Left ventricle myocardium inferior (tissue), 1 donor: ENCODE measurements at regions not wholly inside any gene's neighbourhood (a gene's known extent, or its start where the extent isn't known, plus 50 kb on each side); places are given as distances from the start of the nearest gene placed in this dataset.

Source experiments
- DNase-seq: peaks from one replicate; pipeline ENCODE4 v3.0.0-alpha.2; 2020
- H3K27ac ChIP-seq: fragments of 200-600 bp; replicated peaks from 2 replicates; pipeline ENCODE4 v1.8.0; 2021
- H3K27me3 ChIP-seq: fragments of 200-600 bp; 2 replicates; pipeline ENCODE4 v1.8.0; 2021; ENCODE audit warnings: low read depth
- H3K36me3 ChIP-seq: fragments of 200-600 bp; 2 replicates; pipeline ENCODE4 v1.8.0; 2021
- H3K4me1 ChIP-seq: fragments of 200-600 bp; 2 replicates; pipeline ENCODE4 v1.8.0; 2021
- H3K4me3 ChIP-seq: fragments of 200-600 bp; 2 replicates; pipeline ENCODE4 v1.8.0; 2021; ENCODE audit warnings: mild to moderate bottlenecking, moderate library complexity
- H3K9me3 ChIP-seq: fragments of 200-600 bp; replicated peaks from 2 replicates; pipeline ENCODE4 v1.8.0; 2021
- CTCF ChIP-seq: fragments of 200-600 bp; IDR thresholded peaks from 2 replicates; pipeline ENCODE4 v1.8.0; 2021; ENCODE audit warnings: antibody characterized with exemption, mild to moderate bottlenecking, borderline replicate concordance
- intact Hi-C: fragments of 100-400 bp; cut with micrococcal nuclease; formaldehyde crosslinking; loops from one replicate; pipeline ENCODE4 v1.11.0; 2022
- donor health status: DM: no; HTN: yes; CAD: no; lungs with severe emphysema.

- H3K36me3 ChIP-seq: no peaks in the 10 kb centered on the region
- intact Hi-C loops: no loop called here
Observed at GRCh38 chr13:38618881-38619280, 68.0 kb upstream of the FREM2 start.

GRCh38 chr13:38620876-38621275 lies 66.0 kb upstream of the FREM2 start:
- no peaks in the 10 kb centered on the region for H3K9me3 ChIP-seq
- H3K36me3 ChIP-seq: no peaks in the 10 kb centered on the region
- no peaks in the 10 kb centered on the region for H3K27me3 ChIP-seq
- DNase-seq: no peak
- no peak overlapping the region for H3K27ac ChIP-seq
- no peak for TF ChIP-seq CTCF
- intact Hi-C loops: no loop called here
- no peaks in the 10 kb centered on the region for H3K4me1 ChIP-seq
- no peak overlapping the region for H3K4me3 ChIP-seq

More at GRCh38 chr13:38618881-38619280, 68.0 kb upstream of the FREM2 start:
- no peak overlapping the region for H3K4me3 ChIP-seq
- TF ChIP-seq CTCF: no peak
- DNase-seq: no peak
- no peaks in the 10 kb centered on the region for H3K27me3 ChIP-seq
- H3K9me3 ChIP-seq: no peaks in the 10 kb centered on the region
- H3K27ac ChIP-seq: no peak overlapping the region
- H3K4me1 ChIP-seq: no peaks in the 10 kb centered on the region

GRCh38 chr13:38624822-38625221 lies 62.1 kb upstream of the FREM2 start:
- Histone ChIP-seq H3K4me1 (no peaks in the 10 kb centered on the region), H3K4me3 (no peak overlapping the region), H3K27ac (no peak overlapping the region), H3K36me3 (no peaks in the 10 kb centered on the region), H3K27me3 (no peaks in the 10 kb centered on the region), H3K9me3 (no peaks in the 10 kb centered on the region)
- no peak for TF ChIP-seq CTCF
- no peak for DNase-seq
- intact Hi-C loops: no loop called here

GRCh38 chr13:38628554-38628953 lies 58.3 kb upstream of the FREM2 start:
- no peak for DNase-seq
- intact Hi-C loops: no loop called here

GRCh38 chr13:38630780-38631179 lies 56.1 kb upstream of the FREM2 start:
- no peak for DNase-seq
- Histone ChIP-seq H3K27ac (no peak overlapping the region), H3K9me3 (no peaks in the 10 kb centered on the region), H3K4me1 (no peaks in the 10 kb centered on the region), H3K27me3 (peaks cover 2% of the 10 kb centered on the region), H3K36me3 (no peaks in the 10 kb centered on the region), H3K4me3 (no peak overlapping the region)
- no peak for TF ChIP-seq CTCF
- intact Hi-C loops: no loop called here

More at GRCh38 chr13:38628554-38628953, 58.3 kb upstream of the FREM2 start:
- no peaks in the 10 kb centered on the region for H3K9me3 ChIP-seq
- no peak for TF ChIP-seq CTCF
- H3K4me3 ChIP-seq: no peak overlapping the region
- H3K27me3 ChIP-seq: no peaks in the 10 kb centered on the region
- no peak overlapping the region for H3K27ac ChIP-seq
- no peaks in the 10 kb centered on the region for H3K36me3 ChIP-seq
- no peaks in the 10 kb centered on the region for H3K4me1 ChIP-seq

GRCh38 chr13:38635030-38635429 lies 51.8 kb upstream of the FREM2 start:
- H3K36me3 ChIP-seq: no peaks in the 10 kb centered on the region
- no peaks in the 10 kb centered on the region for H3K4me1 ChIP-seq
- no peaks in the 10 kb centered on the region for H3K9me3 ChIP-seq
- intact Hi-C loops: no loop called here
- no peak for DNase-seq
- H3K27ac ChIP-seq: no peak overlapping the region
- no peak for TF ChIP-seq CTCF
- no peak overlapping the region for H3K4me3 ChIP-seq
- H3K27me3 ChIP-seq: peaks cover 8% of the 10 kb centered on the region
